Large intestine (tissue), 3 donors: ENCODE measurements at regions not wholly inside any gene's neighbourhood (a gene's known extent, or its start where the extent isn't known, plus 50 kb on each side); places are given as distances from the start of the nearest gene placed in this dataset.
"Not testable (repeated sequence)": the region's sequence is repeated elsewhere in the genome, so short reads cannot be mapped to it uniquely, and the experiment has no call there.

Experiments
- DNase-seq, 2 donors: peaks; one replicate each; pipeline versions ENCODE4 v3.0.0 to v3.0.0-alpha.2; 2013
- H3K27ac ChIP-seq: one replicate; pipeline ENCODE4 v1.5.1; 2013; ENCODE audit warnings: low read length
- H3K27me3 ChIP-seq: 2 replicates; pipeline ENCODE4 v1.6.1; 2013; ENCODE audit warnings: low read length; ENCODE audit not compliant: control insufficient read depth, insufficient read depth
- H3K36me3 ChIP-seq: 2 replicates; pipeline ENCODE4 v1.6.1; 2013; ENCODE audit warnings: low read length; ENCODE audit not compliant: control insufficient read depth, insufficient read depth
- H3K4me1 ChIP-seq: one replicate; pipeline ENCODE4 v1.6.1; 2013; ENCODE audit warnings: low read length; ENCODE audit not compliant: control insufficient read depth, insufficient read depth
- H3K4me3 ChIP-seq: one replicate; pipeline ENCODE4 v1.5.1; 2013; ENCODE audit warnings: low read length
- H3K9me3 ChIP-seq: one replicate; pipeline ENCODE4 v1.6.1; 2013; ENCODE audit warnings: mild to moderate bottlenecking, low read depth, low read length, moderate library complexity; ENCODE audit not compliant: control insufficient read depth
- WGBS: methylation state at CpG from one replicate; pipeline ENCODE4 v1.1.5; 2013; ENCODE audit warnings: low lambda C conversion rate; ENCODE audit not compliant: insufficient coverage; 5-methylcytosine and 5-hydroxymethylcytosine counted together

DNA sequence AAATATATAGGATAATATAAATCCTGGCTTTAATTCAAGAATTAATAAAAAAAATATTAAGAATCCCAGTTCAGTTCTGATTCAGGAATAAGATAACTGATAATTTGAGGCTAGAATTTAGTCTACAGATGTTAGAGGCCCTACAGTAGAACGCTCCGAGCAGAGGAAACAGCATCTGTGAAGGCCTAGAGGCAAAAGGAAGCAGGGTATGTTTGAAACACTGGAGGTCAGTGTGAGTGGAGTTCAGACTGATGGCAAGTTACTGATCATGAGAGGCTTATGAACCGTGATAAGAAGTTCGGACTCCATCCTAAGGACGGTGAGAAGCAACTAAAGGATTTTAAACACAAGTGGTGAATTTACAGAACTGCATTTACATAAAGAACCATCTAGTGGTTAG is 79.3 kb upstream of the NOTCH2NLA start:
- H3K9me3 ChIP-seq, H3K27ac ChIP-seq, H3K27me3 ChIP-seq, H3K36me3 ChIP-seq, DNase-seq, H3K4me1 ChIP-seq, H3K4me3 ChIP-seq: not testable (repeated sequence)
- WGBS: no CpG with 5 or more reads among the region's 5 CpGs

GRCh38 chr1:146307632-146308031 is 78.8 kb upstream of the NOTCH2NLA start:
- not testable (repeated sequence) for H3K9me3 ChIP-seq, H3K4me1 ChIP-seq, H3K27ac ChIP-seq, H3K4me3 ChIP-seq, H3K36me3 ChIP-seq, DNase-seq, H3K27me3 ChIP-seq
- WGBS: no CpG with 5 or more reads among the region's 5 CpGs

DNA sequence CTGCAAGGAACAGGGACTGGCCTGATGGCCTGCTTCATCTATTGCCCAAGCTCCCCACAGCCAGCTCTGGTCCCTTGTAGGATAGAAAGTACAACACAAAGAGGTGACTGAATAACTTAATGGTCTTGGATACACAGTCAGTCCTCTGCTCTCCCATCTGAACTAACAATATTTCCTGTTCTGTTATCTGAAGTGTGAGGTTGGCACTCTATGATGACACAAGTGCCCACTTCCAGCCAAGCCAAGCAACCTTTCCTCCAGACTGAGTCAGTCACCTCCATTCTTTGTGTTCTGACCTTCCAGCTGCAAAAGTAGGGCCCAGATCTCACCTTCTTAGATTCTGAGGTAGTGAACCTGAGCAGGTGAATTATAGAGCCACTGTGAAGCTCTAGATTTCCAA is 77.8 kb upstream of the NOTCH2NLA start:
- H3K4me1 ChIP-seq, DNase-seq, H3K36me3 ChIP-seq, H3K27me3 ChIP-seq, H3K27ac ChIP-seq, H3K4me3 ChIP-seq, H3K9me3 ChIP-seq: not testable (repeated sequence)

GRCh38 chr1:146305442-146305841 is 76.6 kb upstream of the NOTCH2NLA start:
- DNase-seq, H3K4me1 ChIP-seq, H3K9me3 ChIP-seq, H3K27me3 ChIP-seq, H3K4me3 ChIP-seq, H3K36me3 ChIP-seq, H3K27ac ChIP-seq: not testable (repeated sequence)
- WGBS: no CpG with 5 or more reads among the region's 2 CpGs

- not testable (repeated sequence) for H3K27ac ChIP-seq, H3K9me3 ChIP-seq, DNase-seq, H3K27me3 ChIP-seq, H3K4me3 ChIP-seq, H3K4me1 ChIP-seq, H3K36me3 ChIP-seq
- no CpG with 5 or more reads among the region's 5 CpGs for WGBS
Observed at GRCh38 chr1:146298575-146298897, 69.7 kb upstream of the NOTCH2NLA start.

DNA sequence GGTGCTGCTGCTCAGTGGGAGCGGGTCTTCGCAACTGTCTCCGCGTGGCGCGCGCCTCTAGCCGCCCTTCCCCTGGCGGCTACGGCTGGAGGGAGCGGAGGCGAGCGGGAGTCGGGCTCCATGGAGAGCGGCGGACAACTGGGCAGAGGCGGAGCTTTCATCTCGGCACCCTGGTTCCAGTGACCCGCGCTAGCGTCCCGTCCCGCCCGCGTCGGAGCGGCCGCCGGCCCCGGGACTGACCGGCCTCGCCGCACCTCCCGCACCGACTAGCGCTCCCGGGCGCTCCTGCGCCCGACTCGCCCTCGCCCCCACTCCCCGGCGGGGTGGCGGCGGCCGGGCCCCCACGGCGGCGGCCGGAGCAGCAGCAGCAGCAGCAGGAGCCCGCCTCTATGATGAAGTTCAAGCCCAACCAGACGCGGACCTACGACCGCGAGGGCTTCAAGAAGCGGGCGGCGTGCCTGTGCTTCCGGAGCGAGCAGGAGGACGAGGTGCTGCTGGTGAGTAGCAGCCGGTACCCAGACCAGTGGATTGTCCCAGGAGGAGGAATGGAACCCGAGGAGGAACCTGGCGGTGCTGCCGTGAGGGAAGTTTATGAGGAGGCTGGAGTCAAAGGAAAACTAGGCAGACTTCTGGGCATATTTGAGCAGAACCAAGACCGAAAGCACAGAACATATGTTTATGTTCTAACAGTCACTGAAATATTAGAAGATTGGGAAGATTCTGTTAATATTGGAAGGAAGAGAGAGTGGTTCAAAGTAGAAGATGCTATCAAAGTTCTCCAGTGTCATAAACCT is 69.2 kb upstream of the NOTCH2NLA start:
- DNase-seq, H3K4me1 ChIP-seq, H3K27me3 ChIP-seq, H3K4me3 ChIP-seq, H3K9me3 ChIP-seq, H3K27ac ChIP-seq, H3K36me3 ChIP-seq: not testable (repeated sequence)
- WGBS: no CpG with 5 or more reads among the region's 68 CpGs

- H3K36me3 ChIP-seq, H3K4me1 ChIP-seq, H3K27ac ChIP-seq, DNase-seq, H3K27me3 ChIP-seq, H3K4me3 ChIP-seq, H3K9me3 ChIP-seq: not testable (repeated sequence)
- no CpG with 5 or more reads among the region's 9 CpGs for WGBS
Observed at GRCh38 chr1:146292940-146293936, 64.4 kb upstream of the NOTCH2NLA start.

GRCh38 chr1:146292424-146292823 is 63.6 kb upstream of the NOTCH2NLA start:
- not testable (repeated sequence) for H3K4me3 ChIP-seq, DNase-seq, H3K27me3 ChIP-seq, H3K27ac ChIP-seq, H3K9me3 ChIP-seq, H3K4me1 ChIP-seq, H3K36me3 ChIP-seq
- no CpG with 5 or more reads among the region's 4 CpGs for WGBS

GRCh38 chr1:146287881-146288280 is 59.1 kb upstream of the NOTCH2NLA start:
- no CpG with 5 or more reads among the region's 6 CpGs for WGBS
- H3K4me1 ChIP-seq, H3K4me3 ChIP-seq, DNase-seq, H3K27ac ChIP-seq, H3K36me3 ChIP-seq, H3K9me3 ChIP-seq, H3K27me3 ChIP-seq: not testable (repeated sequence)

GRCh38 chr1:146284760-146285159 is 55.9 kb upstream of the NOTCH2NLA start:
- H3K4me1 ChIP-seq, H3K27ac ChIP-seq, H3K36me3 ChIP-seq, H3K9me3 ChIP-seq, H3K4me3 ChIP-seq, H3K27me3 ChIP-seq, DNase-seq: not testable (repeated sequence)
- WGBS: no CpG with 5 or more reads among the region's 1 CpG

DNA sequence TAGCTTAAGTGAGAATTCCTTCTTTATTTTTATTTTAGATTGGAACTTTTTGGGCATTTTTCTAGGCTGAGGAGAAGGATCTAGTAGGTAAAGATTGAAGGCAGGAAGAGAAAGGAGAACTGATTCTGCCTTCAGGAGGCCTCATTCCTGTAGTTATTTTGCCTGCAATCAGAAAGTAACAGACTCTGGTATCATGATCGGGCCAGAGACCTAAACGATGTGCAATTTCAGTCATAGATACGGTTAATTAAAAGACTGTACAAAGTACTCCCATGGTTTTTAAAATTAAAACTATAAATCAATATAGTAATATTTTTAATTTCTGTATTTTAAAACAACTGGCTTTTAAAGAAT is 54.7 kb upstream of the NOTCH2NLA start:
- not testable (repeated sequence) for DNase-seq, H3K27me3 ChIP-seq, H3K27ac ChIP-seq, H3K36me3 ChIP-seq, H3K4me1 ChIP-seq, H3K4me3 ChIP-seq, H3K9me3 ChIP-seq
- WGBS: no CpG with 5 or more reads among the region's 3 CpGs
